HPDE6-E6E7 (cell line): ENCODE measurements at regions not wholly inside any gene's neighbourhood (a gene's known extent, or its start where the extent isn't known, plus 50 kb on each side); places are given as distances from the start of the nearest gene placed in this dataset.
A peak's percentile ranks its signal among the peaks of the same experiment; 100 is the strongest.
"Not testable (repeated sequence)": the region's sequence is repeated elsewhere in the genome, so short reads cannot be mapped to it uniquely, and the experiment has no call there.

Source experiments
- DNase-seq: peaks from one replicate; pipeline ENCODE4 v3.0.0; 2011; ENCODE audit warnings: missing footprints; ENCODE audit errors: extremely low spot score

- DNase-seq = no peak
These were observed 542.4 kb downstream of the FLRT2 start for GRCh38 chr14:86072116-86072894.

DNA sequence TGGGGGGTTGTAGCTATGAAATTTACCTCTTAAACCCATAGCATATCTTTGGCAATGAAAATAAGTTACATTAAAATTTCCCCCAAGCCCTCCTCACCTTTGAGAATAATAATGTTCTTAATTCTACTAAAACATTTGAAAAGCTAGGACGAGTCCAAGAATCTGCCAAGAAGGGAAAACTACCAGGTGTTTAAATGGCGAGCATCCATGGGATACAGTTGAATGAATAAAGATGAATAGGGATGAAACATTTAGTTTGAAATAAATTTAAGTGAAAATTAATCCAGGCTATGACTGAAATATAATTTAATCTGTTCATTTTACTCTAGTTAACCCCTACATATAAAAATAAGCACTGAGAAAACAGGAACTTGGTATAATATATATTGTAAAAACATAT is 536.7 kb downstream of the FLRT2 start:
- no peak for DNase-seq

DNA sequence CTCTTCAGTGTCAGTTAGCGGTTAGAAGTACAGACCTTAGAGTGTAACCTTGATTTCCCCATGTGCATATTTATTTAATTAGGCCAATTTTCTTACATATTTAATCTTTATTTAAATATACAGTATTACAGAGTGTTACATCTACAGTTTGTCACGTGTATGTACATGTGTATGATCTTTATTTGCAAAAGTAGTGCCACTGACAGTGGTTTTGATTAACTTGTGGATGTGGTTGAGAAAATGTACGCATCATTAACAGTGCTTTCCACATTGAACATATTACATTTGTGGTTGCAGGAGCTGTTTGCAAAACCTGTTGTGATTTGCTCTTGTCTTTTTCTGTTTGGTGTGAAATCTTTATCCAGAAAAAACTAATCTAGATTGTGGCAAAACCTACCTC is 535.5 kb downstream of the FLRT2 start:
- DNase-seq = no peak

GRCh38 chr14:86064595-86064994 is 534.7 kb downstream of the FLRT2 start:
- DNase-seq = not testable (repeated sequence)

- peak; percentile 12 for DNase-seq
These were observed 527.2 kb downstream of the FLRT2 start for GRCh38 chr14:86057018-86057667.

- no peak for DNase-seq
These were observed 525.6 kb downstream of the FLRT2 start for GRCh38 chr14:86055512-86056075.

GRCh38 chr14:86052868-86053267 is 522.9 kb downstream of the FLRT2 start:
- no peak for DNase-seq

- DNase-seq = no peak
These were observed 520.8 kb downstream of the FLRT2 start for GRCh38 chr14:86050757-86051156.

DNA sequence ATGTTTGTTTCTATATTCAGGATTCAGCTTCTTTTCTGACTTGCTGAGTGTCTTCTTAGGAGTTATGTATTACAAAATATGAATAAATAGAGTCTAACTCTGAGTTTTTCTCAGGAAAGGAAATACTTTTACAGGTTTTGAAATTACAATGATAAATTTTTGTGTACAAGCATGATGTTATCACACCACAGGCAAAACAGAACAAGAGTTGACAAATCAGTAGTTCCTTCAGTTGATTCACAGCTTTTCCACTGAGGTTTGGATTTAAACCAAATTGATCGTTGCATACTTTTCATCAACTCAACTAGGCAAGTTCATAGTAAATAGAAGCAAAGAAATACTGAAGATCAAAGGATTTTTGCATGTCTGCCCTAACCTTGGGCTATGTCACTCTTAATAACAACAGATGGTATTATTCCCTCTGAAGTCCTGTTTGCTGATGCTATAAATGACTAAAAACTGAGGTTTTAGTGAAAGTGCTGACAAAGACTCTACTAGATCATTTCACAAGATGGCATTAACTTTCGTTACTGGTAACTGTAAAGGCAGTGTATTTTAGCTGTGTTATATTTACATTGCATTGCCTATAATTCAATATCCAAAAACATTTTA is 520.2 kb downstream of the FLRT2 start:
- DNase-seq = no peak

- DNase-seq = no peak
These were observed 509.2 kb downstream of the FLRT2 start for GRCh38 chr14:86039176-86039575.

- peak; percentile 44 for DNase-seq
These were observed 508.6 kb downstream of the FLRT2 start for GRCh38 chr14:86038387-86039042.

DNA sequence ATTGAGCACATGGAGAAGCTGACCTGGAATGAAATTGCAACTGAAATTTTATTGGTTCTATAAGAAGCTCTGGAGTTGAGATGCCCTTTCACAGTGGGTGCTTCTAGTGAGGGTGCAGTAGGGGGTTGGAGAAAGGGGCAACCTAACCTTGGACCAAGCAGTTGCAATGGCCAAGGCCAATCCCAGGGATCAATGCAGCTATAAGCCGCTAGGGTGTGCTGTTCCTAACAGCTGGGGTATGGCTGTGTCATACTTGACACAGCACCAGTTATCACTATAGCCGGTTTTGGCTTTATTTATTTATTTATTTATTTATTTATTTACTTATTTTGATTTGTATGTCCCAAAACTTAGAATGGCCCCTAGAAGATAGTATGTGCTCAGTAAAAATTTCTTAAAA is 505.9 kb downstream of the FLRT2 start:
- peak; percentile 32 for DNase-seq

- no peak for DNase-seq
These were observed 498.0 kb downstream of the FLRT2 start for GRCh38 chr14:86027990-86028389.

- DNase-seq = no peak
These were observed 497.2 kb downstream of the FLRT2 start for GRCh38 chr14:86027144-86027543.

DNA sequence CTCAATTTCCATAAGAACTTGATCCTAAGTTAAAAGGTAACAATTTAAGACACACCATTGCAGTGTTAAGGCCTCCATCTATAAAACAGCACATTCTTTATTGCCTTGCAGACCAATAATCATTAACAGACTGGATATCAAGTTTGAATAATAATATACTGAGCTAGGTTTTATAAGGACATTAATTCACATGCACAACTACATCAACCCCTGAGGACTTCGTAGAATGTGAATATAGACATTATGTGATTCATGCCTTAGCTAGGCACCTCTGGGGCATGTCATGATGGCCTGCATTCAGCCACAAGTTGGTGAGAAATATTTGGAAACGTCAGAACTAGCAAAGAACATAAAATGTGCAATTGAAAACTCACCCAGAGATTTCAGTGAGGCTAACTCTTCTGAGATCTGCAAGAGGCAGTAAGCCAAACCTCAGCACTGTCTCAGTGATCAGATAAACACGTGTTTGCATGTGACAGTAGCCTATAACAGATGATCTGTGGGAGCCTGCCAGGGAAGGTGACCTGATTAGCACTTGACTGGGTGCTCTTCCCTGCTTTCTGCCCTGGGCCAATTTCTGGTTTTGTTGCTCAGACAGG is 492.2 kb downstream of the FLRT2 start:
- no peak for DNase-seq

- no peak for DNase-seq
These were observed 490.9 kb downstream of the FLRT2 start for GRCh38 chr14:86020841-86021240.

GRCh38 chr14:86015941-86016340 is 486.0 kb downstream of the FLRT2 start:
- no peak for DNase-seq

DNA sequence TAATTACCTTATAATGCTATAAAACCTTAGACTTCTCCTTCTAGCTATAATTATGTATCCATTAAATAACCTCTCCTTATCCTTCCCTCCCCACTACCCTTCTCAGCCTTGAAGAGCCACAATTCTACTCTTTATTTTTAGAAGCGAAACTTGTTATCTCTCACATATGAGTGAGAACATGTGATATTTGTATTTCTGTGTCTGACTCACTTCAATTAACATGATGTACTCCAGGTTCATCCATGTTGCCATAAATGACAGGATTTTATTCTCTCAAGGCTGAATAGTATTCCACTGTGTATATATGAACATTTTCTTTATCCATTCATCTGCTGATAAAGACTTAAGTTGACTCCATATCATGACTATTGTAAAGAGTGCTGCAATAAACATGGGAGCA is 485.6 kb downstream of the FLRT2 start:
- DNase-seq = no peak

- peak; percentile 10 for DNase-seq
These were observed 483.7 kb downstream of the FLRT2 start for GRCh38 chr14:86013641-86014040.

- no peak for DNase-seq
These were observed 482.5 kb downstream of the FLRT2 start for GRCh38 chr14:86012461-86012860.

DNA sequence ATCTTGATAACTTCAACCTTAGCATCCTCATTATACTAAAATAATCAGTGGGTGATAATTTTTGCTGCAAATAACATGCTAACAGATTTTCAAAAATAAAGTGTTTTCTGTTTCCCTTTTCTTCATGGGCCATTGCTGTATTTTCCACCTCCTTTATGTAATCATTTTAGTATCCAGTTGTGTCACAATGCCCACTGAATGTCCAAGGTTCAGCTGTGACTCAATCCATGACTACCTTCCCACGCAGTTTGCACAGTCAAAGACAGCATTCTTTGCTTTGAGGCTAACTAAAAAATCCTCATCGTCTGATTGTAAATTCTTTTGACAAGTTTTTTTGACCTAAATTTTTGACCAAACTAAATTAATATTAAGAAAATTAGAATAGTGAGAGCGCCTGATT is 474.1 kb downstream of the FLRT2 start:
- DNase-seq = peak; percentile 15

- DNase-seq = no peak
These were observed 466.6 kb downstream of the FLRT2 start for GRCh38 chr14:85996551-85996950.
